ENCODE measurements at regions not wholly inside any gene's neighbourhood (a gene's known extent, or its start where the extent isn't known, plus 50 kb on each side); places are given as distances from the start of the nearest gene placed in this dataset.

- TF ChIP-seq ZBTB7A (IDR thresholded peaks at IDR 0.05; ENCODE audit: low read depth) (no peak), TEAD4 (IDR thresholded peaks at IDR 0.05) (no peak), EP300 (IDR thresholded peaks at IDR 0.05; ENCODE audit: borderline replicate concordance) (no peak), USF1 (IDR thresholded peaks at IDR 0.05) (no peak), TAF1 (IDR thresholded peaks at IDR 0.05; ENCODE audit: low read depth) (no peak)
These were observed 77.2 kb downstream of the KATNIP start for GRCh38 chr16:27627136-27627535.

- no peak for TF ChIP-seq TEAD4 (IDR thresholded peaks at IDR 0.05)
- no peak for TF ChIP-seq ZBTB7A (IDR thresholded peaks at IDR 0.05; ENCODE audit: low read depth)
- TF ChIP-seq CEBPB (IDR thresholded peaks at IDR 0.05), result no peak
- TF ChIP-seq MAX (IDR thresholded peaks at IDR 0.05), result no peak
- TF ChIP-seq REST (IDR thresholded peaks at IDR 0.05; ENCODE audit: low read depth), result no peak
- no peak for TF ChIP-seq EP300 (IDR thresholded peaks at IDR 0.05; ENCODE audit: borderline replicate concordance)
These were observed 78.4 kb downstream of the KATNIP start for GRCh38 chr16:27628241-27628942.

- TF ChIP-seq ZBTB7A (IDR thresholded peaks at IDR 0.05; ENCODE audit: low read depth) (no peak), TEAD4 (IDR thresholded peaks at IDR 0.05) (no peak), CEBPB (IDR thresholded peaks at IDR 0.05) (no peak), TCF12 (IDR thresholded peaks at IDR 0.05; ENCODE audit: low read depth) (no peak), MAX (IDR thresholded peaks at IDR 0.05) (no peak), USF1 (IDR thresholded peaks at IDR 0.05) (no peak), RAD21 (IDR thresholded peaks at IDR 0.05; ENCODE audit: low read depth) (no peak), TAF1 (IDR thresholded peaks at IDR 0.05; ENCODE audit: low read depth) (no peak), YY1 (IDR thresholded peaks at IDR 0.05; ENCODE audit: low read depth) (no peak), CREB1 (IDR thresholded peaks at IDR 0.05; ENCODE audit: low read depth) (no peak), NFIC (IDR thresholded peaks at IDR 0.05) (no peak), REST (IDR thresholded peaks at IDR 0.05; ENCODE audit: low read depth) (no peak), EP300 (IDR thresholded peaks at IDR 0.05; ENCODE audit: borderline replicate concordance) (no peak), FOXM1 (IDR thresholded peaks at IDR 0.05; ENCODE audit: borderline replicate concordance, low read depth) (no peak), EGR1 (IDR thresholded peaks at IDR 0.05) (no peak)
These were observed 82.3 kb downstream of the KATNIP start for GRCh38 chr16:27632216-27632615.

- TF ChIP-seq TCF12 (IDR thresholded peaks at IDR 0.05; ENCODE audit: low read depth) (no peak), EP300 (IDR thresholded peaks at IDR 0.05; ENCODE audit: borderline replicate concordance) (no peak), FOXM1 (IDR thresholded peaks at IDR 0.05; ENCODE audit: borderline replicate concordance, low read depth) (no peak), RAD21 (IDR thresholded peaks at IDR 0.05; ENCODE audit: low read depth) (no peak), CREB1 (IDR thresholded peaks at IDR 0.05; ENCODE audit: low read depth) (no peak), USF1 (IDR thresholded peaks at IDR 0.05) (no peak), REST (IDR thresholded peaks at IDR 0.05; ENCODE audit: low read depth) (no peak), YY1 (IDR thresholded peaks at IDR 0.05; ENCODE audit: low read depth) (no peak), TAF1 (IDR thresholded peaks at IDR 0.05; ENCODE audit: low read depth) (no peak), EGR1 (IDR thresholded peaks at IDR 0.05) (no peak), NFIC (IDR thresholded peaks at IDR 0.05) (no peak), CEBPB (IDR thresholded peaks at IDR 0.05) (no peak), TEAD4 (IDR thresholded peaks at IDR 0.05) (no peak), ZBTB7A (IDR thresholded peaks at IDR 0.05; ENCODE audit: low read depth) (no peak), MAX (IDR thresholded peaks at IDR 0.05) (no peak)
These were observed 83.3 kb downstream of the KATNIP start for GRCh38 chr16:27633221-27633620.
